A549 (cell line): ENCODE measurements at regions not wholly inside any gene's neighbourhood (a gene's known extent, or its start where the extent isn't known, plus 50 kb on each side); places are given as distances from the start of the nearest gene placed in this dataset.

Source experiments
- ATAC-seq, 2 experiments: fragments of 200-7000 bp in 1 of 2; fragments of >200 bp in 1 of 2; cut with Nextera tagmentation in 1 of 2; cut with Tn5 transposase in 1 of 2; 3 replicates each; pipeline versions ENCODE4 v1.8.0 to v1.9.1; 2018 to 2020; ENCODE audit warnings: mild to moderate bottlenecking in 1 of 2, moderate library complexity in 1 of 2
- CTCF ChIA-PET: fragments of 300-600 bp; sonication (Branson Sonifier 250); formaldehyde crosslinking; extraction: SDS; loops from one replicate; lab custom pipeline; 2021; ENCODE audit warnings: antibody characterized with exemption, inconsistent platforms; lab: Yijun Ruan, JAX
- POLR2A ChIA-PET: fragments of 350-600 bp; formaldehyde crosslinking; extraction: SDS; loops from one replicate; lab custom pipeline; 2021; ENCODE audit warnings: antibody characterized with exemption, inconsistent platforms; lab: Yijun Ruan, JAX
- DNase-seq, 2 experiments: peaks; one replicate each; pipeline versions ENCODE4 v3.0.0 to v3.0.0-alpha.2; 2011 to 2016; ENCODE audit warnings: low read depth in 1 of 2, low spot score in 1 of 2
- FAIRE-seq: peaks from 2 replicates; lab custom pipeline; 2011; peaks lifted over from hg19 to GRCh38; lab: Jason Lieb, UNC
- H3K27ac ChIP-seq, 2 experiments: fragments of >200 bp; sonication (Bioruptor Twin); formaldehyde crosslinking; 3 replicates each; pipeline ENCODE4 v1.5.1; 2016 to 2017
- H3K4me1 ChIP-seq: fragments of >200 bp; sonication (Bioruptor Twin); formaldehyde crosslinking; 3 replicates; pipeline ENCODE4 v1.6.1; 2016
- H3K4me2 ChIP-seq: fragments of >200 bp; sonication (Bioruptor Twin); formaldehyde crosslinking; 3 replicates; pipeline ENCODE4 v1.6.1; 2016
- H3K4me3 ChIP-seq: fragments of >200 bp; sonication (Bioruptor Twin); formaldehyde crosslinking; 3 replicates; pipeline ENCODE4 v1.5.1; 2016
- H3K9me3 ChIP-seq: fragments of >200 bp; sonication (Bioruptor Twin); formaldehyde crosslinking; 3 replicates; pipeline ENCODE4 v1.6.1; 2016
- CBX2 ChIP-seq: fragments of 200-600 bp; sonication (generic); IDR thresholded peaks from 2 replicates; pipeline ENCODE4 v1.6.1; 2016; ENCODE audit warnings: low read depth, mild to moderate bottlenecking, borderline replicate concordance
- CBX8 ChIP-seq: fragments of 200-600 bp; sonication (generic); IDR thresholded peaks from 2 replicates; pipeline ENCODE4 v1.6.1; 2016
- CHD2 ChIP-seq: fragments of 150-350 bp; IDR thresholded peaks from 2 replicates; pipeline ENCODE4 v1.6.1; 2014; ENCODE audit warnings: low read length; ENCODE audit not compliant: partially characterized antibody
- EHMT2 ChIP-seq: fragments of 200-600 bp; sonication (generic); IDR thresholded peaks from 2 replicates; pipeline ENCODE4 v1.6.1; 2016; ENCODE audit warnings: antibody characterized with exemption, low read depth, mild to moderate bottlenecking, moderate library complexity
- ESRRA ChIP-seq: fragments of 150-350 bp; IDR thresholded peaks from 2 replicates; pipeline ENCODE4 v1.6.1; 2014; ENCODE audit warnings: mild to moderate bottlenecking, low read length, borderline replicate concordance
- FOSL2 ChIP-seq, 2 experiments: fragments of 450-650 bp in 1 of 2; fragments of >200 bp in 1 of 2; sonication (Bioruptor Twin) in 1 of 2; formaldehyde crosslinking; IDR thresholded peaks; 2 replicates each; pipeline versions ENCODE4 v1.5.0 to v1.6.1; 2016 to 2020; ENCODE audit warnings: mild to moderate bottlenecking in 1 of 2, moderate library complexity in 1 of 2
- GATA3 ChIP-seq: IDR thresholded peaks from 2 replicates; pipeline ENCODE4 v1.6.1; 2012; ENCODE audit warnings: borderline replicate concordance
- HEYL ChIP-seq: fragments of 250-450 bp; sonication (Bioruptor Pico); IDR thresholded peaks from 2 replicates; pipeline ENCODE4 v1.8.0; 2021; ENCODE audit warnings: mild to moderate bottlenecking, moderate library complexity
- HOXB13 ChIP-seq: fragments of 250-450 bp; sonication (Bioruptor Pico); IDR thresholded peaks from 2 replicates; pipeline ENCODE4 v1.5.0; 2020; ENCODE audit warnings: low read depth, mild to moderate bottlenecking, moderate library complexity
- JUN ChIP-seq, 2 experiments: fragments of >200 bp; sonication (Bioruptor Twin); formaldehyde crosslinking; IDR thresholded peaks; 2 replicates in 1 of 2; 3 replicates in 1 of 2; pipeline ENCODE4 v1.6.1; 2016 to 2017
- KDM1A ChIP-seq: fragments of 200-600 bp; sonication (generic); IDR thresholded peaks from 2 replicates; pipeline ENCODE4 v1.6.1; 2016; ENCODE audit warnings: low read depth, mild to moderate bottlenecking
- MAZ ChIP-seq: fragments of 150-350 bp; IDR thresholded peaks from 2 replicates; pipeline ENCODE4 v1.6.1; 2014; ENCODE audit warnings: antibody characterized with exemption, low read depth, low read length, borderline replicate concordance
- NPAS2 ChIP-seq: fragments of 250-450 bp; sonication (Bioruptor Pico); IDR thresholded peaks from 2 replicates; pipeline ENCODE4 v1.8.0; 2022; ENCODE audit warnings: mild to moderate bottlenecking, moderate library complexity, borderline replicate concordance
- NR3C1 ChIP-seq: fragments of >200 bp; sonication (Bioruptor Twin); formaldehyde crosslinking; IDR thresholded peaks from 3 replicates; pipeline ENCODE4 v1.6.1; 2017
- RAD21 ChIP-seq, 2 experiments: fragments of >200 bp in 1 of 2; sonication (Bioruptor Twin) in 1 of 2; formaldehyde crosslinking in 1 of 2; IDR thresholded peaks in 1 of 2; conservative IDR thresholded peaks in 1 of 2; 2 replicates in 1 of 2; 3 replicates in 1 of 2; pipeline ENCODE4 v1.6.1; 2012 to 2018; ENCODE audit warnings: inconsistent platforms in 1 of 2
- RARB ChIP-seq: fragments of 250-450 bp; sonication (Bioruptor Pico); IDR thresholded peaks from 2 replicates; pipeline ENCODE4 v1.8.0; 2021; ENCODE audit warnings: mild to moderate bottlenecking, moderate library complexity
- WGBS: methylation state at CpG from one replicate; pipeline ENCODE4 v1.1.6; 2017; ENCODE audit errors: missing lambda C conversion rate; 5-methylcytosine and 5-hydroxymethylcytosine counted together
- TF ChIP-seq, protein P1 (sequence below): fragments of >200 bp; sonication (Bioruptor Twin); formaldehyde crosslinking; IDR thresholded peaks from 3 replicates; pipeline ENCODE4 v1.6.1; 2016
- TF ChIP-seq, protein P2 (sequence below): fragments of 150-350 bp; IDR thresholded peaks from 2 replicates; pipeline ENCODE4 v1.6.1; 2014; ENCODE audit warnings: low read depth, mild to moderate bottlenecking, low read length
- TF ChIP-seq, protein P3 (sequence below): fragments of 450-650 bp; IDR thresholded peaks from 2 replicates; pipeline ENCODE4 v1.6.1; 2014; ENCODE audit warnings: antibody characterized with exemption
- TF ChIP-seq, protein P4 (sequence below): IDR thresholded peaks from 2 replicates; pipeline ENCODE4 v1.6.1; 2012; ENCODE audit warnings: low read depth, borderline replicate concordance
- TF ChIP-seq, protein P5 (sequence below): fragments of 250-450 bp; sonication (Bioruptor Pico); IDR thresholded peaks from 2 replicates; pipeline ENCODE4 v1.5.0; 2021; ENCODE audit warnings: mild to moderate bottlenecking, moderate library complexity, borderline replicate concordance

DNA sequence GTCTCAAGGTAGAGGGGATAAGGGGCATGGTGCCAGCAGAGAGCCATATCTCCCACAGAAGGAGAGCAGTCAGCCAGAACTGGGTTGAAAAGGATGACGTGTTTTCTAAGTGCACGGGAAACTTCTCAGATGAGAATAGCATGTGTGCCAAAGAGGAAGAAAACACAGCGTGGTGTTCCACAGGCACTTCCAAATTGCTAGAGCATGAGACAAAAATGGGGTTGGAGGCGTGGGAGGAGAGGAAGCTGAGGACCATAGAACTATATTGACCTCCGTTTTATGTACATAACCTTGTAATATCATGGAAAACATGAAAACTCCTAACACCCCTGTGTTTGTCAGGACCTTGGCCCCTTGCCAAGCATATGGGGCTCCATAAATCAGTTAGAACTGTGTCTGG, 682.7 kb upstream of the RAB6C start:
- Histone ChIP-seq H3K27ac (no peak overlapping the region), H3K9me3 (no peaks in the 10 kb centered on the region), H3K4me2 (no peak overlapping the region), H3K4me3 (no peak overlapping the region), H3K4me1 (no peaks in the 10 kb centered on the region)
- POLR2A ChIA-PET, result no interaction called here
- CTCF ChIA-PET, result no interaction called here
- TF ChIP-seq GATA3, result no peak
- TF ChIP-seq, protein P1, sequence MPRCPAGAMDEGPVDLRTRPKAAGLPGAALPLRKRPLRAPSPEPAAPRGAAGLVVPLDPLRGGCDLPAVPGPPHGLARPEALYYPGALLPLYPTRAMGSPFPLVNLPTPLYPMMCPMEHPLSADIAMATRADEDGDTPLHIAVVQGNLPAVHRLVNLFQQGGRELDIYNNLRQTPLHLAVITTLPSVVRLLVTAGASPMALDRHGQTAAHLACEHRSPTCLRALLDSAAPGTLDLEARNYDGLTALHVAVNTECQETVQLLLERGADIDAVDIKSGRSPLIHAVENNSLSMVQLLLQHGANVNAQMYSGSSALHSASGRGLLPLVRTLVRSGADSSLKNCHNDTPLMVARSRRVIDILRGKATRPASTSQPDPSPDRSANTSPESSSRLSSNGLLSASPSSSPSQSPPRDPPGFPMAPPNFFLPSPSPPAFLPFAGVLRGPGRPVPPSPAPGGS, result no peak
- TF ChIP-seq ESRRA, result no peak
- TF ChIP-seq MAZ, result no peak
- TF ChIP-seq, protein P2, sequence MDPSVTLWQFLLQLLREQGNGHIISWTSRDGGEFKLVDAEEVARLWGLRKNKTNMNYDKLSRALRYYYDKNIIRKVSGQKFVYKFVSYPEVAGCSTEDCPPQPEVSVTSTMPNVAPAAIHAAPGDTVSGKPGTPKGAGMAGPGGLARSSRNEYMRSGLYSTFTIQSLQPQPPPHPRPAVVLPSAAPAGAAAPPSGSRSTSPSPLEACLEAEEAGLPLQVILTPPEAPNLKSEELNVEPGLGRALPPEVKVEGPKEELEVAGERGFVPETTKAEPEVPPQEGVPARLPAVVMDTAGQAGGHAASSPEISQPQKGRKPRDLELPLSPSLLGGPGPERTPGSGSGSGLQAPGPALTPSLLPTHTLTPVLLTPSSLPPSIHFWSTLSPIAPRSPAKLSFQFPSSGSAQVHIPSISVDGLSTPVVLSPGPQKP, result no peak
- ATAC-seq (no peak), DNase-seq (no peak), FAIRE-seq (no peak)
- 8% methylated on average over 5 of the region's 5 CpGs for WGBS

DNA sequence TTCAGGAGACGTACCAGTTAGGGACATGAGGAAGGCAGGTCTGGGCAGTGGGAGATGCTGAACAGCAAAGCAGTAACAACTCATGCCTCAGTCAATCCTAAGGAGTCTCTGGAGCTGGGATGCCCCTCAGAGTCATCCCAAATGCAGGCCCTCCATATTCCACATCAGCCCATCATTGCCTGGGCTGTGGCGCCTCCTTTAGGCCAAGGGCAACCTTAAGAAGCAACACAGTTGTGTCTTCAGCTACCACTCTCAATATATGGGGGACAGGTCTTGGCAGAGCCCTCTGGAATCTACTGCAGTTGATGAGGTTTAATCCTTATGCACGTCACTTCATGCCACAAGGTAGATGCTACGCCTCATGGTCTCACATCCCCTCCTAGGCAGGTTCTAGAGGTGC, 682.0 kb upstream of the RAB6C start:
- FAIRE-seq, result no peak
- POLR2A ChIA-PET, result no interaction called here
- no peaks in the 10 kb centered on the region for H3K9me3 ChIP-seq
- H3K27ac ChIP-seq, result no peak overlapping the region
- no peak overlapping the region for H3K4me2 ChIP-seq
- TF ChIP-seq CBX2 (no peak), NR3C1 (no peak), RAD21 (conservative IDR thresholded peaks at IDR 0.05 in 1 of 2, IDR thresholded peaks at IDR 0.05 in 1 of 2) (0 out of 5 replicates have a peak, but pooled peaks of 1 of the 2 experiments have one; percentile 24), JUN (IDR thresholded peaks at IDR 0.05) (no peak), NPAS2 (CRISPR knock-in tag) (no peak), KDM1A (no peak), CBX8 (no peak)
- TF ChIP-seq, protein P3, sequence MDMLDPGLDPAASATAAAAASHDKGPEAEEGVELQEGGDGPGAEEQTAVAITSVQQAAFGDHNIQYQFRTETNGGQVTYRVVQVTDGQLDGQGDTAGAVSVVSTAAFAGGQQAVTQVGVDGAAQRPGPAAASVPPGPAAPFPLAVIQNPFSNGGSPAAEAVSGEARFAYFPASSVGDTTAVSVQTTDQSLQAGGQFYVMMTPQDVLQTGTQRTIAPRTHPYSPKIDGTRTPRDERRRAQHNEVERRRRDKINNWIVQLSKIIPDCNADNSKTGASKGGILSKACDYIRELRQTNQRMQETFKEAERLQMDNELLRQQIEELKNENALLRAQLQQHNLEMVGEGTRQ, result no peak
- TF ChIP-seq, all 56 proteins: peak for 1
- no peak for DNase-seq
- 3% methylated on average over 4 of the region's 4 CpGs for WGBS
- CTCF ChIA-PET, result no interaction called here
- Histone ChIP-seq H3K4me1 (no peaks in the 10 kb centered on the region), H3K4me3 (no peak overlapping the region)
- ATAC-seq, result no peak; a peak in 1 of 6 replicates

DNA sequence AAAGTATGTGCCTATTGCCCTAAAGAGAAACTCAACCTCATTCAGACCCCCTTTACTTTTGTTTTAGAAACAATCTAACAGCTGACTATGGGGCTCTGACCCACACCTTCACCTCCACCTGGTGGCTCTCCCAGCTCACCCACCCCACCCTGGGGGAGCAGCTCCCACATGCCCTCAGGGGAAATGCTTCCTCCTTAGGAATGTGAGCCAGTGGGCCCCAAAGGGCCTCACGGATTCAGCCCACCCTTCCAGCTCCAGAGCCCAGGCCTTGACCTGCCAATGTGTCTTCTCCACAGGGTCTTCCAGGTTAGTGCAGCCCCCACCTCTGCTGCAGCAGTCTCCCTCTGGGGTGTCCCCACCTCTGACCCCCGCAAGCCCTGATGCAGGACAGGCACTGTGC, 680.1 kb upstream of the RAB6C start:
- no peaks in the 10 kb centered on the region for H3K9me3 ChIP-seq
- H3K4me3 ChIP-seq, result no peak overlapping the region
- no peak overlapping the region for H3K27ac ChIP-seq
- ChIA-PET POLR2A (no interaction called here), CTCF (no interaction called here)
- no peak for ATAC-seq
- H3K4me1 ChIP-seq, result no peaks in the 10 kb centered on the region
- FAIRE-seq, result no peak
- DNase-seq, result no peak
- TF ChIP-seq CHD2 (no peak), FOSL2 (IDR thresholded peaks at IDR 0.05) (no peak), FOSL2 (CRISPR knock-in tag; IDR thresholded peaks at IDR 0.05) (no peak), EHMT2 (no peak)
- TF ChIP-seq, protein P1, result no peak
- TF ChIP-seq, all 56 proteins: peak for 0
- WGBS, result 20% methylated on average over 1 of the region's 2 CpGs
- no peak overlapping the region for H3K4me2 ChIP-seq

DNA sequence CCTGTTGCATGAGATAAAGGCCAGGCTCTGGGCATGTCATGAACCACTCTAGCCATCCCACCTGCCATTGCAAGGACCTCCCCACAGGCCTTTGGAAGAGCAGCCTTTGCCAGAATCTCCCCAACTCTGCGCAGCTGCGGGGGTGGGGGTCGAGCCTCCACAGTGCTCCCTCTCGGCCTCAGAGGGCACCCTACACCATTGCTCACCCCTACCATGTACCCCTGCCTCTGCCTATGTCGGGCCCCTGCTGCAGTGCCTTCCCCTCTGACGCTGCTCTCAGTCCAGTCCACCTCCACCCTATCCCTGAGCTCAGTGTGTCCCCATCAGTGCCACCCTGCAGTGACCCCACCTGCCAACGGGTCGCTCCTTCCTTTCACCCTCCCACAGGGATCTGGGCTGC, 679.7 kb upstream of the RAB6C start:
- TF ChIP-seq HOXB13 (CRISPR knock-in tag), result no peak
- TF ChIP-seq EHMT2, result no peak
- no peak for TF ChIP-seq RARB (CRISPR knock-in tag)
- TF ChIP-seq, protein P4, sequence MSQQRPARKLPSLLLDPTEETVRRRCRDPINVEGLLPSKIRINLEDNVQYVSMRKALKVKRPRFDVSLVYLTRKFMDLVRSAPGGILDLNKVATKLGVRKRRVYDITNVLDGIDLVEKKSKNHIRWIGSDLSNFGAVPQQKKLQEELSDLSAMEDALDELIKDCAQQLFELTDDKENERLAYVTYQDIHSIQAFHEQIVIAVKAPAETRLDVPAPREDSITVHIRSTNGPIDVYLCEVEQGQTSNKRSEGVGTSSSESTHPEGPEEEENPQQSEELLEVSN, result no peak
- no peak for TF ChIP-seq HEYL (CRISPR knock-in tag)
- TF ChIP-seq, protein P3, result no peak
- TF ChIP-seq, protein P5, sequence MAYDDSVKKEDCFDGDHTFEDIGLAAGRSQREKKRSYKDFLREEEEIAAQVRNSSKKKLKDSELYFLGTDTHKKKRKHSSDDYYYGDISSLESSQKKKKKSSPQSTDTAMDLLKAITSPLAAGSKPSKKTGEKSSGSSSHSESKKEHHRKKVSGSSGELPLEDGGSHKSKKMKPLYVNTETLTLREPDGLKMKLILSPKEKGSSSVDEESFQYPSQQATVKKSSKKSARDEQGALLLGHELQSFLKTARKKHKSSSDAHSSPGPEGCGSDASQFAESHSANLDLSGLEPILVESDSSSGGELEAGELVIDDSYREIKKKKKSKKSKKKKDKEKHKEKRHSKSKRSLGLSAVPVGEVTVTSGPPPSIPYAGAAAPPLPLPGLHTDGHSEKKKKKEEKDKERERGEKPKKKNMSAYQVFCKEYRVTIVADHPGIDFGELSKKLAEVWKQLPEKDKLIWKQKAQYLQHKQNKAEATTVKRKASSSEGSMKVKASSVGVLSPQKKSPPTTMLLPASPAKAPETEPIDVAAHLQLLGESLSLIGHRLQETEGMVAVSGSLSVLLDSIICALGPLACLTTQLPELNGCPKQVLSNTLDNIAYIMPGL (CRISPR knock-in tag), result no peak

More for the DNA sequence above, 679.7 kb upstream of the RAB6C start:
- no peak overlapping the region for H3K4me2 ChIP-seq
- 13% methylated on average over 8 of the region's 8 CpGs for WGBS
- no peak overlapping the region for H3K27ac ChIP-seq
- ATAC-seq (no peak), DNase-seq (no peak), FAIRE-seq (no peak)
- no peaks in the 10 kb centered on the region for H3K4me1 ChIP-seq
- no peak overlapping the region for H3K4me3 ChIP-seq
- ChIA-PET CTCF (no interaction called here), POLR2A (no interaction called here)
- no peaks in the 10 kb centered on the region for H3K9me3 ChIP-seq
